ENCODE measurements at regions not wholly inside any gene's neighbourhood (a gene's known extent, or its start where the extent isn't known, plus 50 kb on each side); places are given as distances from the start of the nearest gene placed in this dataset.

DNA sequence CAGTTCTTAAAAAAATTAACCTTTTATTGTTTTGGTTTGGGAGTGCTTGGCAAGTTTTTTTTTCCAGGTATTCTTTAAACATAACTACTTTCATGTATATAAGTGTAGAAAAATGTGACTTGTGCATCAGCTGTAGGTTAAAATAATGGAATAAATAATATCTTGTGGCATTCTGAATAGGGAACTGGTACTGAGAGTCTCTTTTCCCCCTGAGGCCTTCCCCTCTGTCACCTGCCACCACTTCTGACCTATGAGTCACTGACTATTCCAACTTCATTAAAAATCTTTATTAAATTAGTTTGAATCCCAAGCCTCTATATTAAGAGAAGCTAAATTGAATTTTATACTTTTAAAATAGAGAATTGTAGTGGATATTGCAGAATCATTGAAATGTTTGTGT, 805.7 kb downstream of the METTL15 start:
- intact Hi-C loops (cut with micrococcal nuclease), result no loop called here

GRCh38 chr11:28911829-28912228, 803.6 kb downstream of the METTL15 start:
- no peaks in the 10 kb centered on the region for H3K27me3 Mint-ChIP-seq (ENCODE audit: insufficient read depth, unreplicated experiment)
- intact Hi-C loops (cut with micrococcal nuclease), result no loop called here
- peaks cover 13% of the 10 kb centered on the region for H3K4me1 Mint-ChIP-seq (ENCODE audit: insufficient read depth, unreplicated experiment)
- ChIA-PET CTCF (interaction anchor here (1.5 kb wide), 1 partner anchor 108 kb away, joined by 3 read pairs; no protein-coding TSS in a partner anchor), POLR2A (no interaction called here)
- peaks cover 13% of the 10 kb centered on the region for H3K9me3 Mint-ChIP-seq (ENCODE audit: unreplicated experiment)
- no peak for DNase-seq (ENCODE audit: unreplicated experiment)
- no peak overlapping the region for H3K4me3 Mint-ChIP-seq (ENCODE audit: unreplicated experiment)
- TF ChIP-seq, protein P1, sequence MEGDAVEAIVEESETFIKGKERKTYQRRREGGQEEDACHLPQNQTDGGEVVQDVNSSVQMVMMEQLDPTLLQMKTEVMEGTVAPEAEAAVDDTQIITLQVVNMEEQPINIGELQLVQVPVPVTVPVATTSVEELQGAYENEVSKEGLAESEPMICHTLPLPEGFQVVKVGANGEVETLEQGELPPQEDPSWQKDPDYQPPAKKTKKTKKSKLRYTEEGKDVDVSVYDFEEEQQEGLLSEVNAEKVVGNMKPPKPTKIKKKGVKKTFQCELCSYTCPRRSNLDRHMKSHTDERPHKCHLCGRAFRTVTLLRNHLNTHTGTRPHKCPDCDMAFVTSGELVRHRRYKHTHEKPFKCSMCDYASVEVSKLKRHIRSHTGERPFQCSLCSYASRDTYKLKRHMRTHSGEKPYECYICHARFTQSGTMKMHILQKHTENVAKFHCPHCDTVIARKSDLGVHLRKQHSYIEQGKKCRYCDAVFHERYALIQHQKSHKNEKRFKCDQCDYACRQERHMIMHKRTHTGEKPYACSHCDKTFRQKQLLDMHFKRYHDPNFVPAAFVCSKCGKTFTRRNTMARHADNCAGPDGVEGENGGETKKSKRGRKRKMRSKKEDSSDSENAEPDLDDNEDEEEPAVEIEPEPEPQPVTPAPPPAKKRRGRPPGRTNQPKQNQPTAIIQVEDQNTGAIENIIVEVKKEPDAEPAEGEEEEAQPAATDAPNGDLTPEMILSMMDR (IDR thresholded peaks at IDR 0.05; ENCODE audit: unreplicated experiment), result no peak
- no peak overlapping the region for H3K27ac Mint-ChIP-seq (ENCODE audit: low read depth, unreplicated experiment)
- BruUV-seq (replicated peaks), result no TSS peak
- no peaks in the 10 kb centered on the region for H3K36me3 Mint-ChIP-seq (ENCODE audit: insufficient read depth, unreplicated experiment)

More for the DNA sequence above, 805.7 kb downstream of the METTL15 start:
- TF ChIP-seq, protein P1 (IDR thresholded peaks at IDR 0.05; ENCODE audit: unreplicated experiment), result no peak
- peaks cover 18% of the 10 kb centered on the region for H3K4me1 Mint-ChIP-seq (ENCODE audit: insufficient read depth, unreplicated experiment)
- no peak for DNase-seq (ENCODE audit: unreplicated experiment)
- no peak overlapping the region for H3K27ac Mint-ChIP-seq (ENCODE audit: low read depth, unreplicated experiment)
- ChIA-PET CTCF (interaction anchor here (0.8 kb wide), 1 partner anchor 217 kb away, joined by 3 read pairs; no protein-coding TSS in a partner anchor), POLR2A (no interaction called here)
- H3K9me3 Mint-ChIP-seq (ENCODE audit: unreplicated experiment), result peaks cover 13% of the 10 kb centered on the region
- H3K36me3 Mint-ChIP-seq (ENCODE audit: insufficient read depth, unreplicated experiment), result no peaks in the 10 kb centered on the region
- no peak overlapping the region for H3K4me3 Mint-ChIP-seq (ENCODE audit: unreplicated experiment)
- H3K27me3 Mint-ChIP-seq (ENCODE audit: insufficient read depth, unreplicated experiment), result no peaks in the 10 kb centered on the region
- no TSS peak for BruUV-seq (replicated peaks)

DNA sequence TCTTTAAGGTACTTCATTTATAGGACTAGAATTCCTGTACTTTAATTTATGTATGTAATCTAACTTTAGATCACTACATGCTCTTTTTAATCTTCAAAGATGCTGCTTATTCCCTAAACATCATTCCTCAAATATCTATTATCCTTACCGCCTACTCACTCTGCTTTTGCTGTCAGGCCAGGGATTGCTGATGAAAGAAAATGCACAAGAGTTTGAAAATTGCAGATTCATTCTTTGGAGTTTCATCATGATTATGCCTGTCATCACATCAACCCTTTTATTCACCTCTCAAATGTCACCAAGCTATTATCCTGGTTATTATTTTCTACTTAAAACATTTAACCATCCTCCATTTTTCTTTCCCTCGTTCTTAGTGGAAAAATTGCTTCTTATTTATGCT, 802.7 kb downstream of the METTL15 start:
- TF ChIP-seq, protein P1 (IDR thresholded peaks at IDR 0.05; ENCODE audit: unreplicated experiment), result no peak
- Mint-ChIP-seq H3K36me3 (ENCODE audit: insufficient read depth, unreplicated experiment) (no peaks in the 10 kb centered on the region), H3K27ac (ENCODE audit: low read depth, unreplicated experiment) (no peak overlapping the region), H3K9me3 (ENCODE audit: unreplicated experiment) (peaks cover 13% of the 10 kb centered on the region), H3K27me3 (ENCODE audit: insufficient read depth, unreplicated experiment) (no peaks in the 10 kb centered on the region), H3K4me3 (ENCODE audit: unreplicated experiment) (no peak overlapping the region), H3K4me1 (ENCODE audit: insufficient read depth, unreplicated experiment) (peaks cover 13% of the 10 kb centered on the region)
- ChIA-PET CTCF (interaction anchor here (0.9 to 1.5 kb wide), 2 partner anchors 13 to 109 kb away, joined by 3 to 4 read pairs; no protein-coding TSS in a partner anchor), POLR2A (no interaction called here)
- DNase-seq (ENCODE audit: unreplicated experiment), result no peak
- intact Hi-C loops (cut with micrococcal nuclease), result no loop called here
- BruUV-seq (replicated peaks), result no TSS peak

DNA sequence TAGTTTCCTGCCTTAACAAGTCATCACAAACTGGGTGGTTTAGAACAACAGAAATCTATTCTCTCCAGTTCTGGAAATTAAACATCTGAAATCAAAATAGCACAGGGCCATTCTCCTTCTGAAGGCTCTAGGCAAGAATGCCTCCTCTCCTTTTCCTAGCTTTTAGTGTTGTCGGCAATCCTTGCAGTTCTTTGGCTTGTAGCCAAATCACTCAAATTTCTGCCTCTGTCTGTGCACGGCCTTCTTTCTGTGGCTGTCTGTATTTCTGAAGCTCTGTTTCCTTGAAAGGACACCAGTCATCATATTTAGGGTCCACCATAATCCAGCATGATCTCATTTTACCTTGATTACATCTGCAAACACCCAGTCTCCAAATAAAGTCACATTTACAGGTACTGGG, 795.5 kb downstream of the METTL15 start:
- intact Hi-C loops (cut with micrococcal nuclease), result no loop called here
- CTCF ChIA-PET, result no interaction called here

More for the DNA sequence above, 795.5 kb downstream of the METTL15 start:
- TF ChIP-seq, protein P1 (IDR thresholded peaks at IDR 0.05; ENCODE audit: unreplicated experiment), result no peak
- H3K4me1 Mint-ChIP-seq (ENCODE audit: insufficient read depth, unreplicated experiment), result no peaks in the 10 kb centered on the region
- H3K27ac Mint-ChIP-seq (ENCODE audit: low read depth, unreplicated experiment), result no peak overlapping the region
- no peak for DNase-seq (ENCODE audit: unreplicated experiment)
- no peaks in the 10 kb centered on the region for H3K9me3 Mint-ChIP-seq (ENCODE audit: unreplicated experiment)
- H3K4me3 Mint-ChIP-seq (ENCODE audit: unreplicated experiment), result no peak overlapping the region
- H3K27me3 Mint-ChIP-seq (ENCODE audit: insufficient read depth, unreplicated experiment), result no peaks in the 10 kb centered on the region
- POLR2A ChIA-PET, result no interaction called here
- H3K36me3 Mint-ChIP-seq (ENCODE audit: insufficient read depth, unreplicated experiment), result no peaks in the 10 kb centered on the region
- BruUV-seq (replicated peaks), result no TSS peak
